ENCODE measurements at regions not wholly inside any gene's neighbourhood (a gene's known extent, or its start where the extent isn't known, plus 50 kb on each side); places are given as distances from the start of the nearest gene placed in this dataset.
A peak's percentile ranks its signal among the peaks of the same experiment; 100 is the strongest.

DNA sequence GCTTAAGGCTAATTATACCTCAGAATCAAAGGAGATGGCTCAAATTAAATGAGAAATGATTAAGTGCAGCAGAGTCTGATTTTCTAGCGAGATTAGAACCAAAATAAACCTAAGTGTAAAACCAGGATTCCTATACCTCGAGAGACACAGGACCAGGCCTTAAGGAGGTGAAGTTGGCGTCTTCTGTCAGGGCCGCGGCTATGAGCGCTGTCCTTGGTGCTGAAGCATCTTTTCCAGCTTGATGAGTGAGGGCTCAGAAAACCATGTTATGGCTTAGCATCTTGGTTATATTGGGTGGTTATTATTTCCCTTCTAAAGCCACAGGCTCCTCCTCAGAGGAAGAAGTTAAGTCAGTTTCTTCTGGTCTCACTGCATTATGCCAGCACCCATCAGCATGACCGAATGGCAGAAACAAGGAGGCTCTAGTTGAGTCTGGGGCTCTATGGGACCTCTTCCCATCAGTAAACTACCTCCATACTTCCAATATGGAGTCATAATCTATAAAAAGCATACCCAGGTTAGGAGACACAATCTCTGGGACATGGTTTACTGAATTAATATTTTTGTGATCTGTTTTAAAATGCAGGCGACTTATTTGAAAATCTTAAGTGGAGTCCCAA lies 120.1 kb upstream of the NMNAT3 start:
- no peaks in the 10 kb centered on the region for H4K20me1 ChIP-seq
- H3K4me1 ChIP-seq: no peaks in the 10 kb centered on the region
- H3K9me3 ChIP-seq (replicated peaks in 1 of 11): no peaks in the 10 kb centered on the region
- H3K4me2 ChIP-seq: no peak overlapping the region
- H3K27me3 ChIP-seq: no peaks in the 10 kb centered on the region
- no peaks in the 10 kb centered on the region for H3K36me3 ChIP-seq
- no peak overlapping the region for H3K9ac ChIP-seq
- TF ChIP-seq Cebpa-rat (IDR thresholded peaks at IDR 0.05): no peak
- H3K27ac ChIP-seq: no peak overlapping the region
- no peak overlapping the region for H3K4me3 ChIP-seq

GRCh38 chr3:139794469-139795265 lies 116.9 kb upstream of the NMNAT3 start:
- no peaks in the 10 kb centered on the region for H3K36me3 ChIP-seq
- no peak overlapping the region for H3K9ac ChIP-seq
- H3K4me3 ChIP-seq: no peak overlapping the region
- H4K20me1 ChIP-seq: no peaks in the 10 kb centered on the region
- H3K27ac ChIP-seq: no peak overlapping the region
- H3K27me3 ChIP-seq: no peaks in the 10 kb centered on the region
- no peaks in the 10 kb centered on the region for H3K4me1 ChIP-seq
- no peak for TF ChIP-seq Cebpa-rat (IDR thresholded peaks at IDR 0.05)
- H3K9me3 ChIP-seq (replicated peaks in 1 of 11): no peaks in the 10 kb centered on the region
- no peak overlapping the region for H3K4me2 ChIP-seq

DNA sequence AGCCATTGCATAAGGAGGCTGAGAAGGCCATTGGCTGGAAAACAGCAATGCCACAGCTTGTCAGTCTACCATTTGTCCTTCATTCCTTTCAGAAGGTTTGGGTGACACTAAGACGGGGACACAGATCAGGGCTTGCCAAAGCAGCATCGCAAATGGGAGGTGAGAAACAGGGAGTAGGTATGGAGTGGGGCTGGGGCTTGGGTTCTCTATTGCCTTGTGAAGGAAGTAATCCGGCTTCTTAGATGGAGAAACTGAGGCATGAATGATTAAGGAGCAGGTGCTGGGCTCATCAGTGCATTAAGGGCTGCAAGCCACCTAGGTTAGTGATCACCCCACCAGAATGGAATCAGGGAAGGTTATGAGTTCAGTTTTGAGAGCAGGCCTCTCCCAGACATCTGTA lies 115.6 kb upstream of the NMNAT3 start:
- no peak overlapping the region for H3K27ac ChIP-seq
- no peak for TF ChIP-seq Cebpa-rat (IDR thresholded peaks at IDR 0.05)

GRCh38 chr3:139780593-139780992 lies 102.8 kb upstream of the NMNAT3 start:
- no peak overlapping the region for H3K9ac ChIP-seq
- H3K36me3 ChIP-seq: no peaks in the 10 kb centered on the region
- H3K9me3 ChIP-seq (replicated peaks in 1 of 11): no peaks in the 10 kb centered on the region
- H3K4me1 ChIP-seq: no peaks in the 10 kb centered on the region
- no peak for TF ChIP-seq Cebpa-rat (IDR thresholded peaks at IDR 0.05)
- H4K20me1 ChIP-seq: no peaks in the 10 kb centered on the region
- no peak overlapping the region for H3K4me3 ChIP-seq
- H3K27me3 ChIP-seq: no peaks in the 10 kb centered on the region
- no peak overlapping the region for H3K27ac ChIP-seq
- no peak overlapping the region for H3K4me2 ChIP-seq

More for the DNA sequence above, 115.6 kb upstream of the NMNAT3 start:
- H3K9ac ChIP-seq: no peak overlapping the region
- no peak overlapping the region for H3K4me3 ChIP-seq
- no peak overlapping the region for H3K4me2 ChIP-seq
- H3K36me3 ChIP-seq: no peaks in the 10 kb centered on the region
- no peaks in the 10 kb centered on the region for H3K27me3 ChIP-seq
- no peaks in the 10 kb centered on the region for H3K9me3 ChIP-seq (replicated peaks in 1 of 11)
- no peaks in the 10 kb centered on the region for H3K4me1 ChIP-seq
- H4K20me1 ChIP-seq: no peaks in the 10 kb centered on the region

- Histone ChIP-seq H3K9ac (no peak overlapping the region), H3K4me2 (no peak overlapping the region), H3K4me3 (no peak overlapping the region), H3K27me3 (no peaks in the 10 kb centered on the region), H3K4me1 (no peaks in the 10 kb centered on the region), H3K9me3 (replicated peaks in 1 of 11) (no peaks in the 10 kb centered on the region), H4K20me1 (no peaks in the 10 kb centered on the region), H3K27ac (no peak overlapping the region), H3K36me3 (no peaks in the 10 kb centered on the region)
- TF ChIP-seq Cebpa-rat (IDR thresholded peaks at IDR 0.05): no peak
Observed at GRCh38 chr3:139778682-139779233, 101.0 kb upstream of the NMNAT3 start.

GRCh38 chr3:139774560-139775302 lies 97.0 kb upstream of the NMNAT3 start:
- peaks cover 0 to 8% (median 2%) of the 10 kb centered on the region in 10 experiments; a peak in 6 of 20 replicates for H3K4me1 ChIP-seq
- H4K20me1 ChIP-seq: no peaks in the 10 kb centered on the region

DNA sequence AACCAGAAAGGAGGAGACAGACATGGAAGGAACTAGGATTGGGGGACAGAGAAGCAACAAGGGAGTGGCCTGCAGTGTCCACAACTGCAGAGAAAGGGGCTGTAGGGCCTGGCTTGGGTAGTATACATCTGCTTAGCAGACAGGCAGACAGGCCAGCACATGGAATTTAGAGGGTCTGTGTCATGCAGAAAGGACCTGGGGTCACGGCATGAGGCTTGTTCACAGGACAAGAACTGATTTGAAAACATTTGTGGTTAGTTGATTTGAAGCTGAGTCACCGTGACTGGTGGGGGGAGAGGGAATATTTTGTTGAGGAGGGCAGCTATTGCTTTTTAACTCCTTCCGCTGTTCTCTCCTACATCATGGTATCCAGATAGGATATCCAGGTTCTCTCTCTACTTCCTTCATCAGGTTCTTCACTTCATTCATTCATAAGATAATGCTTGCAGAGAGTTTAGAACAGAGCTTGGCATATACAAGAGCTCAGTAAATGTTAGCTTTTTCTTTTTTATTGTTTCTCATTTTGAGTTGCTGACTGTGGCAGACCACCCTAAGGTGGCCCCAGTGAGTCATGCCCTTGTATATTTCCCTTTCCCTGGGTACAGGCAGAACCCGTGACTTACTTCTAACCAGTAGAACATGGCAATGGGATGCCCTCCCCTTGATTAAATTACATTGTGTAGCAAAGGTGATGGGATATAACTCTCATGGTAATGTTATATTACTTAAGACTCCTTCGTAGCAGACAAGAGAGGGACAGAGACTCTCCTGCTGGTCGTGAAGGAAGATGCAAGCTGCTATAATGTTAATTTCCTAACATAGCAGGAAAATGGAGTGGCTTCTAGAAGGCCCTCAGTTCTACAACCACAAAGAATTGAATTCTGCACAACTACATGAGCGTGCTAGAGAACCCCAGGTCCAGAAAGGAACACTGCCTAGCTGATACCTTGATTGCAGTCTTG lies 95.0 kb upstream of the NMNAT3 start:
- TF ChIP-seq Cebpa-rat (IDR thresholded peaks at IDR 0.05): no peak
- Histone ChIP-seq H3K4me3 (no peak overlapping the region), H3K27me3 (no peaks in the 10 kb centered on the region), H3K36me3 (no peaks in the 10 kb centered on the region), H3K9ac (no peak overlapping the region), H3K4me2 (peak overlapping the region in 3 of 11 experiments; percentile 13 to 39 (median 32); a peak in 4 of 22 replicates), H3K27ac (no peak overlapping the region), H3K4me1 (peaks cover 0 to 8% (median 2%) of the 10 kb centered on the region in 10 experiments; a peak in 6 of 20 replicates), H3K9me3 (replicated peaks in 1 of 11) (no peaks in the 10 kb centered on the region), H4K20me1 (no peaks in the 10 kb centered on the region)

More at GRCh38 chr3:139774560-139775302, 97.0 kb upstream of the NMNAT3 start:
- Histone ChIP-seq H3K9ac (no peak overlapping the region), H3K27me3 (no peaks in the 10 kb centered on the region), H3K9me3 (replicated peaks in 1 of 11) (no peaks in the 10 kb centered on the region), H3K27ac (no peak overlapping the region), H3K4me3 (no peak overlapping the region), H3K36me3 (no peaks in the 10 kb centered on the region), H3K4me2 (no peak overlapping the region)
- TF ChIP-seq Cebpa-rat (IDR thresholded peaks at IDR 0.05): no peak

GRCh38 chr3:139771331-139771730 lies 93.6 kb upstream of the NMNAT3 start:
- TF ChIP-seq Cebpa-rat (IDR thresholded peaks at IDR 0.05): no peak
- Histone ChIP-seq H3K9ac (no peak overlapping the region), H3K27me3 (no peaks in the 10 kb centered on the region), H3K9me3 (replicated peaks in 1 of 11) (no peaks in the 10 kb centered on the region; a peak in 1 of 22 replicates), H4K20me1 (no peaks in the 10 kb centered on the region), H3K27ac (no peak overlapping the region), H3K4me2 (no peak overlapping the region), H3K4me3 (no peak overlapping the region), H3K4me1 (peaks cover 0 to 8% (median 2%) of the 10 kb centered on the region in 10 experiments; a peak in 6 of 20 replicates), H3K36me3 (no peaks in the 10 kb centered on the region)

All from BLaER1 treated with 17β-estradiol and CSF1 and Interleukin-3, amounts not matched to agents 10 nM and 100 nM (cell line).